Mucosa of gallbladder (tissue), 1 donor: ENCODE measurements at regions not wholly inside any gene's neighbourhood (a gene's known extent, or its start where the extent isn't known, plus 50 kb on each side); places are given as distances from the start of the nearest gene placed in this dataset.
"Not testable (repeated sequence)": the region's sequence is repeated elsewhere in the genome, so short reads cannot be mapped to it uniquely, and the experiment has no call there.

Source experiments
- DNase-seq: peaks from one replicate; pipeline ENCODE4 v3.0.0-alpha.2; 2020; ENCODE audit warnings: low spot score
- donor health status: DM: no; HTN: no; CAD: no.

- no peak for DNase-seq
Observed at GRCh38 chr16:82300374-82300951, 130.4 kb upstream of the MPHOSPH6 start.

GRCh38 chr16:82298472-82298871 lies 128.4 kb upstream of the MPHOSPH6 start:
- no peak for DNase-seq

- no peak for DNase-seq
Observed at GRCh38 chr16:82295290-82296201, 125.5 kb upstream of the MPHOSPH6 start.

GRCh38 chr16:82293671-82294070 lies 123.6 kb upstream of the MPHOSPH6 start:
- no peak for DNase-seq

GRCh38 chr16:82287937-82288336 lies 117.9 kb upstream of the MPHOSPH6 start:
- no peak for DNase-seq

GRCh38 chr16:82282662-82283061 lies 112.6 kb upstream of the MPHOSPH6 start:
- DNase-seq = no peak

- DNase-seq = no peak
Observed at GRCh38 chr16:82281544-82281943, 111.5 kb upstream of the MPHOSPH6 start.

- no peak for DNase-seq
Observed at GRCh38 chr16:82280867-82281266, 110.8 kb upstream of the MPHOSPH6 start.

- DNase-seq = not testable (repeated sequence)
Observed at GRCh38 chr16:82275349-82275748, 105.3 kb upstream of the MPHOSPH6 start.

GRCh38 chr16:82271636-82272035 lies 101.6 kb upstream of the MPHOSPH6 start:
- no peak for DNase-seq

GRCh38 chr16:82267675-82268074 lies 97.7 kb upstream of the MPHOSPH6 start:
- DNase-seq = not testable (repeated sequence)

GRCh38 chr16:82265809-82266208 lies 95.8 kb upstream of the MPHOSPH6 start:
- no peak for DNase-seq

GRCh38 chr16:82264756-82265155 lies 94.7 kb upstream of the MPHOSPH6 start:
- no peak for DNase-seq

GRCh38 chr16:82263521-82264143 lies 93.6 kb upstream of the MPHOSPH6 start:
- peak; percentile 60 for DNase-seq

- no peak for DNase-seq
Observed at GRCh38 chr16:82262244-82262643, 92.2 kb upstream of the MPHOSPH6 start.

- no peak for DNase-seq
Observed at GRCh38 chr16:82260212-82260795, 90.3 kb upstream of the MPHOSPH6 start.

- no peak for DNase-seq
Observed at GRCh38 chr16:82259731-82260130, 89.7 kb upstream of the MPHOSPH6 start.

GRCh38 chr16:82257990-82258389 lies 88.0 kb upstream of the MPHOSPH6 start:
- DNase-seq = no peak

- DNase-seq = no peak
Observed at GRCh38 chr16:82252582-82252981, 82.6 kb upstream of the MPHOSPH6 start.

GRCh38 chr16:82248677-82249076 lies 78.7 kb upstream of the MPHOSPH6 start:
- DNase-seq = no peak

- DNase-seq = no peak
Observed at GRCh38 chr16:82248012-82248656, 78.1 kb upstream of the MPHOSPH6 start.

- DNase-seq = no peak
Observed at GRCh38 chr16:82242201-82242600, 72.2 kb upstream of the MPHOSPH6 start.
